Urothelium cell line (cell line): ENCODE measurements at regions not wholly inside any gene's neighbourhood (a gene's known extent, or its start where the extent isn't known, plus 50 kb on each side); places are given as distances from the start of the nearest gene placed in this dataset.

Source experiments
- DNase-seq: peaks from one replicate; pipeline ENCODE4 v3.0.0; 2011; ENCODE audit warnings: low spot score, mixed read lengths
- FAIRE-seq: peaks from 2 replicates; lab custom pipeline; 2011; peaks lifted over from hg19 to GRCh38; lab: Jason Lieb, UNC

DNA sequence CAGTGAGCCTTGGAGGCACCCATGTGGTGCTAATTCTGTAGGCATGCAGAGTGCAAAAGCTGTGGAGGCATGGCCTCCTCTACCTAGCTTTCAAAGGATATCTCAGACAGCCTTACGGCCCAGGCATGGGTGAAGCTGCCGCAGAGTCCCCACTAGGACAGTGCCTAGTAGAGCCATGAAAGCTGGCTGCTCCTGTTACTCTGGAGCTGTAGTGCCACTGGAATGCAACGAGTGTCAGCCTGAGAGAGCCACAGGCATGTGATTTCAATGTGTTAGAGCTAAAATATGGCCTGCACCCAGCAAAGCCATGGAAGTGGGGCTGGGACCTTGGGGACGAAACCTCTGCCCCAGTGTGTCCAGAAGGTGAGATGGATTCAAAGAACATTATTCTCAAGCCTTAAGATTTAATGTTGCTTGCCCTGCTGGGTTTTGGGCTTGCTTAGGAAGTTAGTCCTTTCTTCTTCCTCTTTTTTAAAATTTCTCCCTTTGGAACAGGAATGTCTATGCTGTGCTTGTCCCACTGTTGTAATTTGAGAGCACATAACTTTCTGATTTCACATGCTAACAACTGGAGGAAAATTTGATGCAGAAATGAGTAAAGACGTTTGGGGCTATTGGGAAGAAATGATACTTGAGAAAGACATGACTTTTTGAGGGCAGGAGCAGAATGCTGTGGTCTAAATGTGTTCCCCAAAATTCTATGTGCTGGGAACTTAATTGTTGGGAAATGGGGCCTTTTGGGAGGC lies 298.4 kb downstream of the PSAT1 start:
- FAIRE-seq: no peak
- DNase-seq: no peak

DNA sequence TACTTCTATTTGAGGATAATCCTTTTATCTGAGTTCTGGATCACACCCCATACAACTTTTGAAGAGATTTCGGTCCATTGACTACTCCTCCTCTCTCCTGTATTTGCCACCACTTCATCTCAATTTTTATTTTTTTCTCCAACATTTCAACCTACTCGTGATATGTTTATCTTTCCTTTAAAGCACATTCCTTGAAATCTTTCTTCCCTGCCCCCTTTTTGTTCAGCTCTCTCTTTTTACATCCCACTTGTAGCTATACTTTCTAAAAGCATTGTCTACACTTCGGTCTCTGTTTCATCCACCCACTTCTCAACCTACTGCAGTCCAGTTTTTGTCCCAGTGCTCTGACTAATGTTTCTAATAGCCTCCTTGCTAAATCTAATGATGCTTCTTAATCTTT lies 299.4 kb downstream of the PSAT1 start:
- DNase-seq: no peak
- no peak for FAIRE-seq

DNA sequence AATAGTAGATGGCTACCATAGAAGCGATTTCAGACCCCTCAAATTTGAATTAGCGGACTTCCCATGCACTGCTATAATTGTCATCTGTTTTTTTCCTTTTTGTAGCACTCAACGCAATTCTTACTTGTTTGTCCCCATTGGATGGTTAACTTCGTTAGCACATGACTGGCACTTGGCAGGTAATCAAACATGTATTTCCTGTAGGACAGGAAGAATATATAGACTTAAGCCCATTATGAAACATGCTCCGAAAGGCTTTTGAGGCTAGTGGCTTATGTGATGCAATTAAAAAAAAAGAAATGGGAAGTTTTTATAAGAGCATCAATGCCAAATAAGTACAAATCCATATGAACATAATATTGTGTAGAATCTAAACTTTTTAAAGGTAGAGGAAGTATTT lies 301.2 kb downstream of the PSAT1 start:
- DNase-seq (no peak), FAIRE-seq (no peak)

DNA sequence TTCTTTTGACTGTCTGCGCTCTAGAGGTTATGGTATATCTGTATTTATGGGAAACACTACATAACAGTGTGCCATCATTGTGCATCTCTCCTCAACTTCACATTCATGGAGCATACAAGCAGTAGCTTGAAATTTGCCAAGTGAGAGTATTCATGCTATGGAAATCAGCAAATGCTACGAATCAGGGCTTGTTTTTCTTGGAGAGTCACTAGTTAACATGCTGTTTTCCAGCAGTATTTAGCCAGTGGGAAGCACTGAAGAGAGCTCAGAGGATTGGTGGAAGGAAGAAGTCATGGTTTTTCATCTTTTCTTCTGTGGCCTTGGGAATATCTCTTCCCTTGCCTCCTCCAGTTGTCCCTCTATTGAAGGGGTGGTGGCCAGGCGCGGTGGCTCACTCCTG lies 303.0 kb downstream of the PSAT1 start:
- no peak for DNase-seq
- FAIRE-seq: no peak

DNA sequence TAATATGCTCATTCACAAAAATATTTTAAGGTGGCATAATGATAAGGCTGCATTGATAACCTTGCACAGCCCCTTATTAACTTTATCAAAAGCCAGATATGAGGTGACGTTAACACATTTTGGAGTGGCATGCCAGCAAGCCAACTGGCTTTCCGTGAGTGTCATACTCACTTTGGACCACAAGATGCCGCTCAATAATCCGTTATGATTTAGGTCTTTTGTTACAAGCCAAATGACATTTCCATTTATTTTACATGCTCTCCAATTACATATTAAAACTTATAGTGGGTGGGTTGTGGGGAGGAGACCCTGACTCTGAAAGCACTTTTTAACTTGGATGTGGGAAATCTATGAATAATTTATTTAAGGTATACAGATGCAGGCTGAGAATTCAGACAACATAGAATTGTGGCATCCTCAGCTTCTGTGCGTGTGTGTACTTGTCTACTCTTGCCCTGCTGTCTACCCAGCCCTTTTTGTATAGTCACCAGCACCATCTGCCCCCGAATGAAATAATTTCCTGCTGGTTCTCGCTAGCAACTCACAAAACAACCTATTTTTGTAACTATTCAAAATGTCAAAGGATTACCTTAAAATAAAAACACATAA lies 305.1 kb downstream of the PSAT1 start:
- FAIRE-seq (no peak), DNase-seq (peak; percentile 37)

DNA sequence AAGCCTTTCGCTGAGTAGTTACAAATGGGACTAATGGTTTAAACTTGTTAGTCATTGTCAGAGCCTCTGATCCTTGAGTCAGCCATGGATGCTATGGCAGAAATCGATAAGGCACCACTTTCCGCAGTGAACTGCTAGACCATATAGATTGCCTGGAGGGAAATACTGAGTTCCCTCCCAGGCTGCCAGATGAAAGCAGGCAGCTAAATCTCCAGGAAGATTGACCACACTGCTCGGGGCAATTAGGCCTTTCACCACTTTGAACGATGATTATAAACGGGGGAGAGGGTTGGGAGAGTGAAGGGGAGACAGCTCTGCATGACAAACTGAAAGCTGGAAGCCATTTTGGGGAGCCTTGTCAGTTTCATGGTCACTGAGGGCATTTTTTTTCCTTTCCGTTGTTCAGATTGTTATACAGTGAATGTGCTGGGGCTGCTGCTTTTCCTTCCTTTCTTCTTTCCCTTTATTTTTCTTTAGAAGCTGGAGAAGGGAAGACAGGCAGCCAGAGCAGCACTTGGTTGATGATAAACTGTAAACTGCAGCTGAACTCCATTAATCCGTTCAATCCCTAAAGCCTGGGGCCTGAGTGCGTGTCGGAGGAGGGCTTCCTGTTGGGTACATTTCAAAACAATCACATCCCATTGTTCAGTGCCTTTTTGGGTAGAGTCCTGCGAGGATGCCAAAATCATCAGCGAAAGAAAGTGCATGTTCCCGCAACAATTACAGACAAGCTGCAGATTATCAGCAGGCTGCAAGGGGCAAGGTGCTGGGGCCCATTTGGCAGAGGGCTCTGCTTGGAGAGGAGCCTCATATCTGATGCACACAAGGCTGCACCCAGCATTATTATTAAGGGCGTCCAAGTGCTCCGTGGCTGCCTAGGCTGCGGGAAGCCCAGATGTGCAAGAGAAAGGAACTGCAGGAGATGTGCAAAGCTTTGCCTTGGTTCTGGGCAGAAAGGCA lies 308.4 kb downstream of the PSAT1 start:
- no peak for FAIRE-seq

GRCh38 chr9:78606001-78606379 lies 309.1 kb downstream of the PSAT1 start:
- FAIRE-seq: no peak
- no peak for DNase-seq

More for the DNA sequence above, 308.4 kb downstream of the PSAT1 start:
- no peak for DNase-seq

GRCh38 chr9:78607853-78608252 lies 310.9 kb downstream of the PSAT1 start:
- FAIRE-seq (no peak), DNase-seq (no peak)

- DNase-seq: no peak
- no peak for FAIRE-seq
Measured at GRCh38 chr9:78609450-78609849, 312.5 kb downstream of the PSAT1 start.

DNA sequence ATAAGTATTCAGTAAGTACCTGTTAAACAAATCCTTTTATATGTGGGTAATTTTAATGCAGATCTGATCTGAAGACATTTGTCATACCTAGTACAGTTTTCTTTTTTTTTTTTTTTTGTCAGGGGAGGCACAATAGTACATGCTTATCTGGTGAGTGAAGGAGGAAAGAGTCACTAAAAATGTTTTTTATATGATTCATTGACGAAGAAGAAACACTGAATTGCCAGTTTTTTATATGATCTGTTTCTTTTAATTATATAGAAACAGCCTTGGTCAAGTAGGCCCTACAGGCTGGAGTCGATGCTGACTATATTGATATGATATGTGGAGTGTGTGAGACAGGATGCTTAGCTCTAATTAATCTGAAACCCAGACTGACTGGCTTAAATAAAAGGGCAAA lies 315.2 kb downstream of the PSAT1 start:
- DNase-seq (no peak), FAIRE-seq (no peak)

DNA sequence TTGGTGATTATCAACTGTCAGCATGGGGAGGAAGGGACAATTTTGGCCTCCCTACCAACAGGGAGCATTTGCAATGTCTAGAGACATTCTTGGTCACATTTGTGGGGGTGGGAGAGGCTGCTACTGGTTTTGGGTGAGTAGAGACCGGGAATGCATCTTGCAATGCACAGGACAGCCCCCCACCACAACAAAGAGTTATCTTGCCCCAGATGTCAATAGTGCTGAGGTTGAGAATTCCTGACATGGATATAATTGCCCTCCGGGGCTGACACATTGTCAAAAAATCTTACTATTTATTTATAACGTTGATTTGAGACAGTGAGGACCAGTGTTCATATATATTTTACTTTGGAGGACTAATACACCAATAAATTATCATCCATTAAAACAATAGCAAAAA lies 316.1 kb downstream of the PSAT1 start:
- FAIRE-seq: no peak
- no peak for DNase-seq

GRCh38 chr9:78614892-78615291 lies 318.0 kb downstream of the PSAT1 start:
- DNase-seq: no peak
- no peak for FAIRE-seq

DNA sequence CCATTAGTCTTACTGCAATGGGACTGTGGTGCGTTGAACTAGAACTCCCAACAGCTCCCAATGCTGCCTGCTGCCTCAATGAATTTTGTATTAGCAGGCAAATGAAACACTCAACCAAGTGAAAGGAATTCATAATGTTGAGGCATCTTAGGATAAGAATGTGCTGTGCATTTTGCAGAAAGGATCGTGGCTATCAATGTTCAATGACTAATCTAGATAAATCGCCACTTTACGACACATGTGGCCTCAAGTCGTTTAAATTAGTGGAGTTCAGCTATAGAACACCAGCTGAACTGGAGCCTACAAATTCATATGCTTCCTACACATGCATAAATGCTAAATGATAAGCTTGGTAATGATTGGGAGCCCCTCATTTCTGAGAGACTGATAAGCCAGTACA lies 318.4 kb downstream of the PSAT1 start:
- DNase-seq (no peak), FAIRE-seq (no peak)

GRCh38 chr9:78618735-78619134 lies 321.8 kb downstream of the PSAT1 start:
- FAIRE-seq (no peak), DNase-seq (no peak)

GRCh38 chr9:78620303-78620702 lies 323.4 kb downstream of the PSAT1 start:
- FAIRE-seq (no peak), DNase-seq (no peak)

DNA sequence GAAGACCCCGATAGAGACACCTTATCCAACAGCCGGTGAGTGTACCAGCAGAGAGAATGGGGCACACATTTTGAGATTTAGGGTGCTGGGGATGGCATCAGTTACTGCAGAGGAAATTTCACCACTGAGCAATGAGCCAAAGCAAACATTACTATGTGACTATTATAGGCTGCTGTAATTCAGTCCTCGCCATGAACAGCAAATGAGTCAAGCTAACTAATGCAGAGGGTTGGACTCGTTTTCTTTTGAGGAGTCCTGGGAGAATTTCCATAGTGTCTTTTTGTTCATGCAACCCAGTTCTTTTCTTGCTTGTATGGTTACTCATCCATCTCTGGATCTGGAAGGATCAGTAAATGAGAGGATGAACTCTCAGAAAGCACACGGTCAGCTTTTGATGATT lies 323.8 kb downstream of the PSAT1 start:
- FAIRE-seq (no peak), DNase-seq (no peak)

GRCh38 chr9:78622126-78622525 lies 325.2 kb downstream of the PSAT1 start:
- DNase-seq (no peak), FAIRE-seq (no peak)

DNA sequence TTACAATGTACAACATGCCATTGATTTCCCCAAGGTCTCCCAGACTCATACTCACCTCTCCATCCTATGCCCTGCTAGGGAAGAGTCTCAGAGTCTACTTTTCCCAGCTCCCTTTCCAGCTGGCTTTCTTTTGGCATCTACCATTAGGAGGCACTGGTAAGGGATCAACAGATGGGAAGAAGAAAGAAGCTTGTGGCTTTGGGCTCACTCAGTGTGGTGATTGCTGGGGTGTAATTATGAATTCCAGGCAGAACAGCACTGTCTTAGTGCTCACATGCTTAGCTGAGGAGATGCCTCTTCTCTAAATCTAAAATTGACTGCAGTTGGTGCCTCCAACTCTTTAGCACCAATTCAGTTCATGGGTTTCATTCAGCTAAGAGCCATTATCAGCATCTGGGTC lies 330.0 kb downstream of the PSAT1 start:
- DNase-seq (no peak), FAIRE-seq (no peak)

GRCh38 chr9:78630966-78631365 lies 334.0 kb downstream of the PSAT1 start:
- no peak for DNase-seq
- FAIRE-seq: no peak

- FAIRE-seq: no peak
- no peak for DNase-seq
Measured at GRCh38 chr9:78640728-78641127, 343.8 kb downstream of the PSAT1 start.

DNA sequence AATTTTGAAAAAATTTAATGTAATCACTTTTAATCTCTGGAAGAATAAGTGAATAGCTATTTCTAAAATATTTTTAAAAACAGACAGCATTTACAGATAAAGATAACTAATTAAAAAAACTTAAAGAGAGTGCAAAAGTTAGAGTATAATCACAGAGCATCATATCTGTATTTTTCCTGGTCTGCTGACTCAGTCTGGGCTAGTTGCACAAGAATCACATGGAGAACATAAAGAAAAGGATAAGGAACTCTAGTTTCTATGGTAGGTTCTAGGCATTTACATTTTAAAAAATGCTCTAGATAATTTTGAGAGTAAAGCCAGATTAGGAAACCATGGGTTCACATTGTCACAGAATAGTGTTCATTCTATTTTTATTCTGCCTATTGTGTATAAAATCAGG lies 347.4 kb downstream of the PSAT1 start:
- FAIRE-seq: no peak

GRCh38 chr9:78654324-78654723 lies 357.4 kb downstream of the PSAT1 start:
- DNase-seq (no peak), FAIRE-seq (no peak)

More for the DNA sequence above, 347.4 kb downstream of the PSAT1 start:
- DNase-seq: no peak
